Activated T-helper 2 cell treated with anti-CD3 and anti-CD28 coated beads, Interferon-gamma antibody, Interleukin-2, Interleukin-4, amounts not matched to agents 10 μg/mL and 5 μg/mL and 100 μg/mL, durations not matched to agents 14 hours and 24 hours and 36 hours (primary cell): ENCODE measurements at regions not wholly inside any gene's neighbourhood (a gene's known extent, or its start where the extent isn't known, plus 50 kb on each side); places are given as distances from the start of the nearest gene placed in this dataset.
"Not testable (repeated sequence)": the region's sequence is repeated elsewhere in the genome, so short reads cannot be mapped to it uniquely, and the experiment has no call there.

ENCODE experiments used
- DNase-seq: peaks from one replicate; pipeline ENCODE4 v3.0.0; 2021; ENCODE audit warnings: low spot score
- H3K27ac Mint-ChIP-seq: one replicate; pipeline ENCODE4 v1.8.0; 2021; ENCODE audit warnings: mixed read lengths
- H3K27me3 Mint-ChIP-seq: one replicate; pipeline ENCODE4 v1.8.0; 2021; ENCODE audit warnings: low read depth, mixed read lengths
- H3K36me3 Mint-ChIP-seq: one replicate; pipeline ENCODE4 v1.8.0; 2021; ENCODE audit warnings: low read depth, mixed read lengths
- H3K4me1 Mint-ChIP-seq: one replicate; pipeline ENCODE4 v1.8.0; 2021; ENCODE audit warnings: low read depth, mixed read lengths
- H3K4me3 Mint-ChIP-seq: one replicate; pipeline ENCODE4 v1.8.0; 2021; ENCODE audit warnings: low read depth, mild to moderate bottlenecking, moderate library complexity, mixed read lengths
- H3K9me3 Mint-ChIP-seq: one replicate; pipeline ENCODE4 v1.8.0; 2021; ENCODE audit warnings: mixed read lengths
- intact Hi-C: fragments of 100-400 bp; cut with micrococcal nuclease; formaldehyde crosslinking; loops from one replicate; pipeline ENCODE4 v1.15.1; 2023

- Mint-ChIP-seq H3K27me3 (no peaks in the 10 kb centered on the region), H3K4me1 (peaks cover 46% of the 10 kb centered on the region), H3K9me3 (no peaks in the 10 kb centered on the region), H3K27ac (peak overlapping the region; percentile 71), H3K36me3 (peaks cover 17% of the 10 kb centered on the region), H3K4me3 (no peak overlapping the region)
- intact Hi-C loops = no loop called here
- no peak for DNase-seq
Measured at GRCh38 chr7:131038153-131038552, 289.5 kb upstream of the MKLN1 start.

DNA sequence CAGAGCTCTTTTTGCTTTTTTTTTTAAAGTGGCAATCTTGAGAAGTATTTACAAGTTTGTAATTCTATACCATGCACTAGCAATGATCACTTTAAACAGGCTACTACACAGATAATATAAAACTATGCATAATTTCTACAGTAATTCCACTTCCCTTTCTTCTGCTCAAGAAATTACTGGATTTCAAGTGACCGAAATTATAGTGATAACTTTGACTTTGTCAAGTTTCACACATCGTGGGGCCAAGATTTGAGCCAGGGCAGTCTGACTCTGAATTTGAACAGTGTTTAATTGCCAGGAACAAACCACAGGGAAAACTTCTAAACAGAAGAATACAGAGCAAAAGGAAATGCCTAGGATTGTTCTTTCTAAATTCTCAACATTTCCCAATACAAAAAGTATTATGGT lies 288.3 kb upstream of the MKLN1 start:
- H3K27me3 Mint-ChIP-seq = no peaks in the 10 kb centered on the region
- intact Hi-C loops = no loop called here
- H3K4me3 Mint-ChIP-seq = no peak overlapping the region
- peaks cover 9% of the 10 kb centered on the region for H3K36me3 Mint-ChIP-seq
- DNase-seq = no peak
- peaks cover 38% of the 10 kb centered on the region for H3K4me1 Mint-ChIP-seq
- H3K9me3 Mint-ChIP-seq = no peaks in the 10 kb centered on the region
- no peak overlapping the region for H3K27ac Mint-ChIP-seq

DNA sequence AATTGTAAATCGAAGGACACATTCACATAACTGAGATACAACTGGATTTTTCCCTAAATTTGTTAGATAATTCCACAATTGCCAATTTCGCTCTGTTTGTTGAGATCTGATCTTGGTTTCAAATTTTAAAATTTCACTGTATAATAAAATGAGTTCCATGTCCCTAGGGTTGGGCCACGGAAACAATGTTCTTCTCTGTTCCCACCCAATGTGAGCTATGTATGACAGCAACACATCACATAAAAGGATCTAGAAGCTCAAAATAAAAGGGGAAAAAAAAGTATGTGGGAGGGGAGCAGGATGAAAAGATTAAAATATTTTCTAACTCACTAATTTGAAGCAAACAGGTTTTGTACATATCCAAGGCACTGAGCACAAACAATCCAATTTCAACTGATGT lies 287.8 kb upstream of the MKLN1 start:
- H3K9me3 Mint-ChIP-seq = no peaks in the 10 kb centered on the region
- no peak for DNase-seq
- no peaks in the 10 kb centered on the region for H3K27me3 Mint-ChIP-seq
- H3K4me1 Mint-ChIP-seq = peaks cover 34% of the 10 kb centered on the region
- H3K36me3 Mint-ChIP-seq = peaks cover 8% of the 10 kb centered on the region
- intact Hi-C loops = loop anchor here (1.0 kb wide), 2 partner anchors 33 to 58 kb away; no protein-coding TSS in a partner anchor
- H3K27ac Mint-ChIP-seq = no peak overlapping the region
- H3K4me3 Mint-ChIP-seq = no peak overlapping the region

DNA sequence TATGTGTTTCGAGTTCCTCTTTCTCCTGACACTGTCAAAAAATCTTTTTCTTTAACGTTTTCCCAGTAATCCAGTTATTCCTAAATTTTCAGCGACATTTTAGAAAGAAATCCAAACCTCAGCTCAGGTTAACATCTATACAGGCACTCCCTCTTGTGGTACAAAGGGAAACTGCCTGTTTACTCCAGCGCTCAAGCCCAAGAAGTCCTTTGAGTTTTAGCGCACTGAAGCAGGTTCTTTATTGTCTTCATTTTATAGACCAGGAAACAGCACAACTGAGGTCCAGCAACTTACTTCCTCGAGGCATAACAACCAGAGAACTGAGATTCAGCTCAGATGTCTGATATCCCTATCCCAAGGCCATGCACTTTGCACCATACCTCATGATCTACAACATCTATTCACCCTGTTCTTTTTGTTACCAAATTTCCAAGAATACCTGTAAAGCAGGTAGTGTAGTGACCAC lies 287.2 kb upstream of the MKLN1 start:
- Mint-ChIP-seq H3K9me3 (peaks cover 3% of the 10 kb centered on the region), H3K27ac (no peak overlapping the region), H3K4me1 (peaks cover 33% of the 10 kb centered on the region), H3K27me3 (no peaks in the 10 kb centered on the region), H3K4me3 (no peak overlapping the region), H3K36me3 (peaks cover 15% of the 10 kb centered on the region)
- intact Hi-C loops = loop anchor here (1.0 kb wide), 2 partner anchors 33 to 58 kb away; no protein-coding TSS in a partner anchor
- DNase-seq = no peak

- DNase-seq, H3K27me3 Mint-ChIP-seq, intact Hi-C loops, H3K4me3 Mint-ChIP-seq, H3K27ac Mint-ChIP-seq, H3K9me3 Mint-ChIP-seq: not testable (repeated sequence)
- peaks cover 19% of the 10 kb centered on the region for H3K36me3 Mint-ChIP-seq
- peaks cover 33% of the 10 kb centered on the region for H3K4me1 Mint-ChIP-seq
Measured at GRCh38 chr7:131041012-131041695, 286.5 kb upstream of the MKLN1 start.

DNA sequence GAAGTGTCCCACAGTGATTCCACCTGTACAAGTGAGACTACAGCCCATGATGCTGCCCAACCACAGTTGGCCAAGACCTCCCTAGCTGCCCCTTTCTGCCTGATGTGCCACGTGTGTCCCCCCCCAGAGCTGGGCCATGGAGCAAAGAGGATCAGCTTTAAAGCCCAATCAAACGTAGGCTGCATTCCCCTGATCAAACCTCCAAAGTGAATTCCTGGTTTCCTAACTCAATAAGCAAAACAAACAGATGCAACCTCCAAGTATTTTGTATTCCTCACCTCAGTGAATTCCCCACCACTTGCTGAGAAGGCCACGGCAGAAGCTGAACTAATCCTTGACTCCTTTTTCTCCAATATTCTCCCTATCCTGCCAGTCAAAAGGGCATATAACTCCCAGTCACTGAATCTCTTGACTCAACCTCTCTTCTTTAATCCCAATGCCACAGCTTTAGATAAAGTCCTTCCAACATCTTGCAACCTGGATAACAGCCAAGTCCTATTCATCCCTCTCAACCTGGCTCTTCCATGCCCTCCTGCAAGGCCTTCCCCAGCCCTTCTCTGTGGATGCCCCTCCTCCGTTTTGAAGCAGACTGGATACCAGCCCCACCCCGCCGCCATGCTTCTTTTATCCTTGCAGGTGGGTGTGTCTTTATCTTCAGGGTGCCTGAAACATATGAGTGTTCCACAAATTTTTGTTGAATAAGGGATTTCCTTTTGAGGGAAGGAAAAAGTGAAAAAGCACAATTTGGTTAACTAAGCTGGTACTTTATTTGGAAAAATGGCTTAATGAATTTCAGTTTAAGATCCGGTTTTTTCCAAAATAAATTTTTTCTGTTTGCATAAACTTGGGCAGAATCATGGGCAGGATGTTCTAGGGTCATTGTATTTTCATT lies 285.2 kb upstream of the MKLN1 start:
- peaks cover 32% of the 10 kb centered on the region for H3K36me3 Mint-ChIP-seq
- peaks cover 28% of the 10 kb centered on the region for H3K4me1 Mint-ChIP-seq
- no peak overlapping the region for H3K4me3 Mint-ChIP-seq
- no peak overlapping the region for H3K27ac Mint-ChIP-seq
- intact Hi-C loops = no loop called here
- no peak for DNase-seq
- no peaks in the 10 kb centered on the region for H3K27me3 Mint-ChIP-seq
- H3K9me3 Mint-ChIP-seq = peaks cover 9% of the 10 kb centered on the region

DNA sequence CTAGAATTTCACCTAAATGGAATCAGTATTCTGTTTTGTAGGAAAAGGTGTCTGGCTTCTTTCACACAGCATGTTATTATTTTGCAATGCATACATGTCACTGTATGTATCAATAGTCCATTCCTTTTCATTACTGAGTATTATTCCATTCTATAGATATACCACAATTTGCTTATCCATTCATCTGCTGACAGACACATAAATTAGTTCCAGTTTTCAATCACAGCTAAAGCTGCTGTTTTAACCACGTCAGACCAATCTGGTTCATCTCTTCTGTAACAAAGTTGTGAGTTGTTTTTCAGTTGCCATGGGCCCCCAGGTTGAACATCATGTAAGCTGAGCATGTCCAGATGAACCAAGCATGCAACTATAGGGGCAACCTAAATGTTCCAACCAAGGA lies 282.1 kb upstream of the MKLN1 start:
- H3K27ac Mint-ChIP-seq = no peak overlapping the region
- intact Hi-C loops = no loop called here
- H3K4me3 Mint-ChIP-seq = no peak overlapping the region
- H3K27me3 Mint-ChIP-seq = no peaks in the 10 kb centered on the region
- H3K36me3 Mint-ChIP-seq = peaks cover 50% of the 10 kb centered on the region
- H3K4me1 Mint-ChIP-seq = peaks cover 27% of the 10 kb centered on the region
- no peak for DNase-seq
- H3K9me3 Mint-ChIP-seq = peaks cover 9% of the 10 kb centered on the region

- no peak for DNase-seq
- H3K4me3 Mint-ChIP-seq = no peak overlapping the region
- no peaks in the 10 kb centered on the region for H3K27me3 Mint-ChIP-seq
- peaks cover 51% of the 10 kb centered on the region for H3K36me3 Mint-ChIP-seq
- H3K27ac Mint-ChIP-seq = no peak overlapping the region
- H3K9me3 Mint-ChIP-seq = peaks cover 9% of the 10 kb centered on the region
- intact Hi-C loops = no loop called here
- H3K4me1 Mint-ChIP-seq = peaks cover 27% of the 10 kb centered on the region
Measured at GRCh38 chr7:131046246-131046645, 281.4 kb upstream of the MKLN1 start.

DNA sequence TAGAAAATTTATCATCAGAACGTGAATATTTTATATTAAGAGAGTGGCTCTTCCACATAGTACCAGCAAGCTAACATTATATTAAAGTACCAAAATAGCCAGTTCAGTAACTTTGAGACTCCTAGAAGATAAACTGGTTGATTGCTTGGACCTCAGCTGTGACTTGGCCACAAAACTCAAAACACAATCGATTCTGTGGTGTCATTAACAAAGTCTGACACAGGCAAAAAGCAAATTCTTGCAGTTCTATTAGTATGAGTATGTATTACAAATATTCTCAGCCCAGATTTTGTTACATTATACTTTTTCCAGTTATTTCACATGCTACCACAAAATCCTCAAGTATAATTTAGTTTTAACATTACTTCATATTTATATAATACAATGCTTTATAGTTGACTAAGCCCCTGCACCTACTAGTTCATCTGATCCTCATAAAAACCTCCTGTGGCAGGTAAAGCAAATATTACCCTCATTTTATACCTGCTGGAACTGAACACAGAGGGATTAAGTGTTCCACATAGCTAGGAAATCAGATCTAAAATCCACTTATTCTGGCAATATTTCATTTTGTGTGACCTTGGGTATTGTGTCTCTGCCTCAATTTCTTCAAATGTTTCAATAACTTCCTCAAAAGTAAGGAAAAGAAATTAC lies 279.9 kb upstream of the MKLN1 start:
- Mint-ChIP-seq H3K4me3 (no peak overlapping the region), H3K27ac (no peak overlapping the region), H3K4me1 (peaks cover 27% of the 10 kb centered on the region), H3K36me3 (peaks cover 51% of the 10 kb centered on the region), H3K9me3 (peaks cover 9% of the 10 kb centered on the region), H3K27me3 (no peaks in the 10 kb centered on the region)
- intact Hi-C loops = no loop called here
- no peak for DNase-seq

GRCh38 chr7:131051304-131051703 lies 276.4 kb upstream of the MKLN1 start:
- no peak for DNase-seq
- H3K9me3 Mint-ChIP-seq = peaks cover 2% of the 10 kb centered on the region
- H3K4me3 Mint-ChIP-seq = no peak overlapping the region
- H3K36me3 Mint-ChIP-seq = peaks cover 49% of the 10 kb centered on the region
- peaks cover 39% of the 10 kb centered on the region for H3K4me1 Mint-ChIP-seq
- no peaks in the 10 kb centered on the region for H3K27me3 Mint-ChIP-seq
- no peak overlapping the region for H3K27ac Mint-ChIP-seq
- intact Hi-C loops = no loop called here

DNA sequence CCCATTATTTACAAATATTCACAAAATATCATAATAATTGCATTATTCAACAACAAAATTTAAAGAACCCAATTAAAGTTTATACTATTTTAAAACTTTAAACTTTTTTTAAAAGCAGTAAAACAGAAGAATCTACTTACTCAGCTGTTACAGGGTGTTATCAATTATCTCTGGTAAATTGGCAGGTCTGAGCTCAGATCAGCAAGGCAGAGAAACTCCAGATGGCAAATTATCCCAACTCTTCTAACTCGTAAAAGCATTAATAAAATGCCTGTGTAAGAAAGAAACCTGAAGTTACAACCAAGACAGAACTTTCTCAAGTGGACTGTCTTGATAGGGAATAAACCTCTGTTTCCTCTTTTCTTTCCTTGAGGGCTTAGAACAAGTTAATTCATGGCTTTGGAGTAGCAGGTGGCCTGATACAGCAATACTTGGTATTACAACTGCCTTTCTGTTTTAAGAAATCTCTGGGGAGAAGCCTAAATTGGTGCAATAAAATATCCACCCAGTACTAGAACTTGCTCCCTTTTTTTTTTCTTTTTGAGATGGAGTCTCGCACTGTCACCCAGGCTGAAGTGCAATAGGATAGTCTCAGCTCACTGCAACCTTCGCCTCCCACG lies 275.3 kb upstream of the MKLN1 start:
- Mint-ChIP-seq H3K27me3 (no peaks in the 10 kb centered on the region), H3K27ac (no peak overlapping the region), H3K4me3 (no peak overlapping the region), H3K9me3 (no peaks in the 10 kb centered on the region), H3K4me1 (peaks cover 49% of the 10 kb centered on the region), H3K36me3 (peaks cover 39% of the 10 kb centered on the region)
- intact Hi-C loops = no loop called here
- no peak for DNase-seq

GRCh38 chr7:131056007-131056406 lies 271.7 kb upstream of the MKLN1 start:
- intact Hi-C loops = no loop called here
- H3K9me3 Mint-ChIP-seq = no peaks in the 10 kb centered on the region
- H3K27ac Mint-ChIP-seq = no peak overlapping the region
- no peaks in the 10 kb centered on the region for H3K27me3 Mint-ChIP-seq
- peaks cover 23% of the 10 kb centered on the region for H3K36me3 Mint-ChIP-seq
- H3K4me3 Mint-ChIP-seq = no peak overlapping the region
- DNase-seq = no peak
- peaks cover 29% of the 10 kb centered on the region for H3K4me1 Mint-ChIP-seq
